OCI-LY1 (cell line): ENCODE measurements at regions not wholly inside any gene's neighbourhood (a gene's known extent, or its start where the extent isn't known, plus 50 kb on each side); places are given as distances from the start of the nearest gene placed in this dataset.

Source experiments
- CTCF ChIP-seq: fragments of 200-600 bp; sonication (generic), shearing (Covaris generic); IDR thresholded peaks from 2 replicates; pipeline ENCODE4 v1.5.1; 2017; ENCODE audit warnings: mild to moderate bottlenecking, antibody characterized with exemption, low read length, moderate library complexity, mixed read lengths
- EZH2 ChIP-seq: fragments of 200-600 bp; sonication (generic), shearing (Covaris generic); IDR thresholded peaks from 2 replicates; pipeline ENCODE4 v1.8.0; 2017; ENCODE audit warnings: borderline replicate concordance, mixed run types, mild to moderate bottlenecking, antibody characterized with exemption, low read length, moderate library complexity, mixed read lengths

DNA sequence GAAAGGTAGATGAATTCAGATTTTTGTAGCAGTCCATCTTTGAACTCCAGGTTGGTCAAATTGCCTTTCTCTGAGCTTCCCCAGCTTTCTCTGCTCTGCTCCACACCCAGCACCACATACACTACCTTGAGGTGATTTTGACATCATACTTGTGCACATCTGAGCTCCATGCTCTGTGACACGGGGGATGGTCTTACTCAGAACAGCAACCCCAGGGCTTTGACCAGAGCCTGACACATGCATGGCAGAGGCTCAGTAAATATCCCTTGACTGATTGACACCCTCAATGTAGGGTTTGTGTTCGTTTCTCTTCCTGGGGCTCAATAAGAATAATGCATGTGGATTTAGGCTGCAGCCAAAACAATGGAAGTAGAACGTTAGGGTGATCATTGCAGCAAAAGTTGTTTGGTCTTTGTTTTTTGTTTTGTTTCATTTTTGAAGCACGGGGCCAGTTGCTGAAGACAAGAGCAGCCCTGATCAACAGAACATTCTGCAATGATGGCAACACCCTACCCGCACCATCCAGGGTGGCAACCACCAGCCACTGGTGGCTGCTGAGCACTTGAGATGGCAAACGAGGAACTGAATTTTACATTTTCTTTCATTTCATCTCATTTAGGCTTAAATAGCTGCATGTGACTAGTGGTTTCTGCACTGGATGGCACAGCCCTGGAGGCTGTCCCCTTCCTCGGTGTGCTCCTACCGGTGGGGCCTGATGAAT is 224.8 kb upstream of the TNRC6C start:
- no peak for TF ChIP-seq CTCF
- TF ChIP-seq EZH2, result no peak
